ENCODE measurements at regions not wholly inside any gene's neighbourhood (a gene's known extent, or its start where the extent isn't known, plus 50 kb on each side); places are given as distances from the start of the nearest gene placed in this dataset.

DNA sequence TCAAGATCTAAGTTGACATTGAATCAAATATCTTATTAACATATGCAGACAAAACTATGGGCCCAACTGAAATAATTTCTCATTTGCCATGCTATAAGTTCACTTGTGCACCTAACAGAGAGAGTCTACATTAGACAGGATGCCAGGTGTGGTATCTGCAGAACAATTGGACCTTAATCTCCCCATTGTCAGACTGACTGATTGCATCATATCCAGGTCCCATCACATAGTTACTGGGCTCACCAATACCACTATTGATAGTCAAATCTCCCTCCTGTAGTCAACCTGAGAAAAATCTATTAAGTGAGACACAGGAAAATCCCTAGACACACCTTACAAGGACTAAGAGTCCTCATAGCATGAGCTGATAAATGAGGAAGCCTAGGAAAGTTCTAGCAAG is 156.0 kb upstream of the FRG1 start:
- TF ChIP-seq CTCF (IDR thresholded peaks at IDR 0.05) (no peak), TCF7L2 (IDR thresholded peaks at IDR 0.05; ENCODE audit: low read depth, low read length) (no peak), POLR2AphosphoS5 (IDR thresholded peaks at IDR 0.05; ENCODE audit: low read depth, low read length) (no peak), SIN3A (IDR thresholded peaks at IDR 0.05; ENCODE audit: borderline replicate concordance, insufficient read depth, low read depth, low read length) (no peak), REST (IDR thresholded peaks at IDR 0.05; ENCODE audit: insufficient read depth in 1 of 2, low read depth in 2 of 2, low read length in 1 of 2) (no peak)
